ENCODE measurements at regions not wholly inside any gene's neighbourhood (a gene's known extent, or its start where the extent isn't known, plus 50 kb on each side); places are given as distances from the start of the nearest gene placed in this dataset.

GRCh38 chr1:96016219-96016618 is 705.4 kb upstream of the PTBP2 start:
- Histone ChIP-seq H3K9ac (ENCODE audit: low read length) (no peak overlapping the region), H3K4me2 (ENCODE audit: low read length) (no peak overlapping the region), H3K9me3 (ENCODE audit: insufficient read depth, low read depth, low read length) (no peaks in the 10 kb centered on the region), H3K27ac (ENCODE audit: low read depth, low read length) (no peak overlapping the region), H3K4me1 (ENCODE audit: insufficient read depth, low read length) (no peaks in the 10 kb centered on the region), H3K4me3 (ENCODE audit: insufficient read depth, low read depth, low read length) (no peak overlapping the region), H3K36me3 (ENCODE audit: insufficient read depth, low read length) (no peaks in the 10 kb centered on the region), H3K27me3 (ENCODE audit: insufficient read depth, low read length) (no peaks in the 10 kb centered on the region), H2AFZ (ENCODE audit: low read depth, low read length) (no peak overlapping the region), H3K79me2 (ENCODE audit: insufficient read depth, low read length) (no peaks in the 10 kb centered on the region), H4K20me1 (ENCODE audit: insufficient read depth, low read length) (no peaks in the 10 kb centered on the region)
- no peak for TF ChIP-seq EZH2 (IDR thresholded peaks at IDR 0.05; ENCODE audit: insufficient read depth, low read length)
- no peak for TF ChIP-seq CTCF (IDR thresholded peaks at IDR 0.05; ENCODE audit: insufficient read depth, low read depth, low read length)
- H3K4me3 Mint-ChIP-seq (ENCODE audit: unreplicated experiment) = no peak overlapping the region
- no peaks in the 10 kb centered on the region for H3K27me3 Mint-ChIP-seq (ENCODE audit: low read depth, unreplicated experiment)
- H3K4me1 Mint-ChIP-seq (ENCODE audit: low read depth, unreplicated experiment) = no peaks in the 10 kb centered on the region
- H3K27ac Mint-ChIP-seq (ENCODE audit: unreplicated experiment) = no peak overlapping the region
- H3K9me3 Mint-ChIP-seq (ENCODE audit: unreplicated experiment) = no peaks in the 10 kb centered on the region
- H3K36me3 Mint-ChIP-seq (ENCODE audit: low read depth, unreplicated experiment) = no peaks in the 10 kb centered on the region
- FAIRE-seq = no peak
- DNase-seq (ENCODE audit: low read depth) = no peak

GRCh38 chr1:96020378-96020777 is 701.2 kb upstream of the PTBP2 start:
- no peaks in the 10 kb centered on the region for H4K20me1 ChIP-seq (ENCODE audit: insufficient read depth, low read length)
- DNase-seq (ENCODE audit: low read depth) (no peak), FAIRE-seq (no peak)
- H3K4me2 ChIP-seq (ENCODE audit: low read length) = no peak overlapping the region
- no peaks in the 10 kb centered on the region for H3K9me3 ChIP-seq (ENCODE audit: insufficient read depth, low read depth, low read length)
- Mint-ChIP-seq H3K4me3 (ENCODE audit: unreplicated experiment) (no peak overlapping the region), H3K27ac (ENCODE audit: unreplicated experiment) (no peak overlapping the region), H3K9me3 (ENCODE audit: unreplicated experiment) (no peaks in the 10 kb centered on the region), H3K27me3 (ENCODE audit: low read depth, unreplicated experiment) (no peaks in the 10 kb centered on the region), H3K36me3 (ENCODE audit: low read depth, unreplicated experiment) (no peaks in the 10 kb centered on the region), H3K4me1 (ENCODE audit: low read depth, unreplicated experiment) (no peaks in the 10 kb centered on the region)
- H2AFZ ChIP-seq (ENCODE audit: low read depth, low read length) = no peak overlapping the region
- H3K9ac ChIP-seq (ENCODE audit: low read length) = no peak overlapping the region
- TF ChIP-seq CTCF (IDR thresholded peaks at IDR 0.05; ENCODE audit: insufficient read depth, low read depth, low read length) = no peak
- TF ChIP-seq EZH2 (IDR thresholded peaks at IDR 0.05; ENCODE audit: insufficient read depth, low read length) = no peak
- H3K36me3 ChIP-seq (ENCODE audit: insufficient read depth, low read length) = no peaks in the 10 kb centered on the region
- no peak overlapping the region for H3K4me3 ChIP-seq (ENCODE audit: insufficient read depth, low read depth, low read length)
- no peaks in the 10 kb centered on the region for H3K27me3 ChIP-seq (ENCODE audit: insufficient read depth, low read length)
- H3K79me2 ChIP-seq (ENCODE audit: insufficient read depth, low read length) = no peaks in the 10 kb centered on the region
- H3K4me1 ChIP-seq (ENCODE audit: insufficient read depth, low read length) = no peaks in the 10 kb centered on the region
- H3K27ac ChIP-seq (ENCODE audit: low read depth, low read length) = no peak overlapping the region

- H4K20me1 ChIP-seq (ENCODE audit: insufficient read depth, low read length) = no peaks in the 10 kb centered on the region
- no peaks in the 10 kb centered on the region for H3K4me1 Mint-ChIP-seq (ENCODE audit: low read depth, unreplicated experiment)
- no peaks in the 10 kb centered on the region for H3K4me1 ChIP-seq (ENCODE audit: insufficient read depth, low read length)
- TF ChIP-seq CTCF (IDR thresholded peaks at IDR 0.05; ENCODE audit: insufficient read depth, low read depth, low read length) = no peak
- TF ChIP-seq EZH2 (IDR thresholded peaks at IDR 0.05; ENCODE audit: insufficient read depth, low read length) = no peak
- no peak overlapping the region for H3K27ac Mint-ChIP-seq (ENCODE audit: unreplicated experiment)
- FAIRE-seq (no peak), DNase-seq (ENCODE audit: low read depth) (no peak)
- no peak overlapping the region for H3K4me3 Mint-ChIP-seq (ENCODE audit: unreplicated experiment)
- H3K9me3 Mint-ChIP-seq (ENCODE audit: unreplicated experiment) = no peaks in the 10 kb centered on the region
- H3K27ac ChIP-seq (ENCODE audit: low read depth, low read length) = no peak overlapping the region
- no peak overlapping the region for H3K4me3 ChIP-seq (ENCODE audit: insufficient read depth, low read depth, low read length)
- no peak overlapping the region for H3K4me2 ChIP-seq (ENCODE audit: low read length)
- no peaks in the 10 kb centered on the region for H3K36me3 ChIP-seq (ENCODE audit: insufficient read depth, low read length)
- H3K27me3 ChIP-seq (ENCODE audit: insufficient read depth, low read length) = no peaks in the 10 kb centered on the region
- no peaks in the 10 kb centered on the region for H3K79me2 ChIP-seq (ENCODE audit: insufficient read depth, low read length)
- H3K27me3 Mint-ChIP-seq (ENCODE audit: low read depth, unreplicated experiment) = no peaks in the 10 kb centered on the region
- H3K9ac ChIP-seq (ENCODE audit: low read length) = no peak overlapping the region
- no peak overlapping the region for H2AFZ ChIP-seq (ENCODE audit: low read depth, low read length)
- peaks cover 4% of the 10 kb centered on the region for H3K9me3 ChIP-seq (ENCODE audit: insufficient read depth, low read depth, low read length)
- no peaks in the 10 kb centered on the region for H3K36me3 Mint-ChIP-seq (ENCODE audit: low read depth, unreplicated experiment)
These were observed 696.5 kb upstream of the PTBP2 start for GRCh38 chr1:96025062-96025461.

All from astrocyte (in vitro differentiated cells and primary cell).